Neuron (in vitro differentiated cells): ENCODE measurements at regions not wholly inside any gene's neighbourhood (a gene's known extent, or its start where the extent isn't known, plus 50 kb on each side); places are given as distances from the start of the nearest gene placed in this dataset.
"Not testable (repeated sequence)": the region's sequence is repeated elsewhere in the genome, so short reads cannot be mapped to it uniquely, and the experiment has no call there.

ENCODE experiments used
- H2AFZ ChIP-seq: one replicate; pipeline ENCODE4 v1.6.1; 2013; ENCODE audit warnings: low read depth, mild to moderate bottlenecking, inconsistent platforms, low read length, moderate library complexity
- H3K27me3 ChIP-seq: one replicate; pipeline ENCODE4 v1.6.1; 2013; ENCODE audit warnings: low read length; ENCODE audit not compliant: insufficient read depth
- H3K36me3 ChIP-seq: one replicate; pipeline ENCODE4 v1.6.1; 2013; ENCODE audit warnings: low read length; ENCODE audit not compliant: insufficient read depth
- H3K4me1 ChIP-seq: one replicate; pipeline ENCODE4 v1.6.1; 2013; ENCODE audit warnings: low read length; ENCODE audit not compliant: insufficient read depth
- H3K4me3 ChIP-seq: 2 replicates; pipeline ENCODE4 v1.5.1; 2013; ENCODE audit warnings: mild to moderate bottlenecking, low read length, moderate library complexity
- H3K9me3 ChIP-seq: one replicate; pipeline ENCODE4 v1.6.1; 2013; ENCODE audit warnings: low read length

DNA sequence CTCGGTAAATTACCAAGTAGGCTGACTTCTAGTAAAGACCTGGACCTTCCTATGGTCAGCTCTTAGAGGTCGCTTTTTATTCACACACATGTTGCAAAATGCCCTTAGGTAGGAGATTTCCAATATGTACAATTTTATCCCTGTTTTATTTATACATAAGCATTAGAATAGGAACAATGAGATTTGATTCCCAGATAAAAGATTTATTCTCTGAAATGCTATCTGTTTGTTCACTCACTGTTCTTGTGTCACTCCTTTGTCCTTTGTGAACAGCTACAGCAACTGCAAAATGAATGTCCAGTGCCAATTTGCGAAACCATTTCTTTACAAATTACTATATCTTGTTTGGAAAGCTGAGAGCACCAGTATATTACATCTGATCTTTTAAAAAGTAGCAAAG lies 991.5 kb upstream of the TYRP1 start:
- Histone ChIP-seq H3K4me3 (no peak overlapping the region), H3K36me3 (no peaks in the 10 kb centered on the region), H2AFZ (no peak overlapping the region), H3K4me1 (peaks cover 13% of the 10 kb centered on the region), H3K27me3 (no peaks in the 10 kb centered on the region), H3K9me3 (no peaks in the 10 kb centered on the region)

DNA sequence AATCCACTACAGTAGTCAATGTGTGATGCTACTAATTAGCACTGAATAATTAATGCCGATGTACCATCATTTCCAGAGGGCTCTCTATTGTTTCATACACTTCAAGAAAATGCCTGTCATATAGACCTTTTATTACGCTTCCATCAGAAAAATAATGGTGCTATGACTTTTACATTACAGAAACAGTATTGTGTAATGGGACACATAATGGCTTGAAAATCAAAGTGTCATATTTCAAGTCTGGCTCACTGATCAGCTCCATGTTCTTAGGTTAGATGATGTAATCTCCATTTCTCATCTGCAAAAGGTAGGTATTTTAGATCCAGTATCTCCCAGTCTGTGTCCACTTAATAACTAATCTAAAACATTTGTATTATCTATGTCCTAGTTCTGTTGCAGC lies 990.6 kb upstream of the TYRP1 start:
- no peak overlapping the region for H3K4me3 ChIP-seq
- peaks cover 22% of the 10 kb centered on the region for H3K4me1 ChIP-seq
- no peaks in the 10 kb centered on the region for H3K9me3 ChIP-seq

DNA sequence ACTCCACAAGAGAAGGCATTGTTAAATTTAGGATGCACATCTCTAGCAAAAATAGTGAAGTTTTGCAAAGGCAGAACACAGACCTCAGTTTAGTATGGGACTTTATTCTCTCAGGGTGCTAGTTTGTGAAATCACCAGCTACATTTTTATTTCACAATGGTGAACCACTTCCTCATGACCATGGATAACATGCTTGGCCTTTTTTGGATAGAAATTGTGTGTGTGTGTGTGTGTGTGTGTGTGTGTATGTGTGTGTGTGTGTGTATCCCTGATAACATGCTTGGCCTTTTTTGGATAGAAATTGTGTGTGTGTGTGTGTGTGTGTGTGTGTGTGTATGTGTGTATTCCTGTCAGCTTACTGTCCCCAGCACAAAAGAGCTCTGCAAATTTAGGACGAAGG lies 989.0 kb upstream of the TYRP1 start:
- peaks cover 27% of the 10 kb centered on the region for H3K4me1 ChIP-seq
- not testable (repeated sequence) for H3K4me3 ChIP-seq, H3K36me3 ChIP-seq, H3K27me3 ChIP-seq, H2AFZ ChIP-seq, H3K9me3 ChIP-seq

More for the DNA sequence above, 990.6 kb upstream of the TYRP1 start:
- H2AFZ ChIP-seq: no peak overlapping the region
- H3K27me3 ChIP-seq: no peaks in the 10 kb centered on the region
- no peaks in the 10 kb centered on the region for H3K36me3 ChIP-seq

DNA sequence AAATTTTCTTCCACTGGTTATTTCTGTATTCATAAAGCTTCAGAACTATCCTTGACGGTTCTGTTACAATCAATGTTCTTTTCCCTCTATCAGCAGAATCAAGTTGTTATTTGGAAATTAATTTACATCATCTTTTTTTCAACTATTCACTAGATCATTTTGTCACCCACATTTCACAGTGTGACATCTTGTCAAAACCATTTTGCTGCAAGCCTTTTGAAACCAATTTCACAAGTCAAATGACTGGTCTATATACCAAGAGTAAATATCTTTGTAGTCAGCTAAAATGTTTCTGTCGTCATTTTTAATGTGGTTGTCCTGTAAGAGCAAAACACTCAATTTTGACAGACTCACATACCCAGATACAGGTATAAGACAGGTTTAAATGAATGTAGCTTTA lies 984.3 kb upstream of the TYRP1 start:
- Histone ChIP-seq H2AFZ (no peak overlapping the region), H3K27me3 (no peaks in the 10 kb centered on the region), H3K4me1 (peaks cover 27% of the 10 kb centered on the region), H3K4me3 (no peak overlapping the region), H3K36me3 (no peaks in the 10 kb centered on the region), H3K9me3 (no peaks in the 10 kb centered on the region)

DNA sequence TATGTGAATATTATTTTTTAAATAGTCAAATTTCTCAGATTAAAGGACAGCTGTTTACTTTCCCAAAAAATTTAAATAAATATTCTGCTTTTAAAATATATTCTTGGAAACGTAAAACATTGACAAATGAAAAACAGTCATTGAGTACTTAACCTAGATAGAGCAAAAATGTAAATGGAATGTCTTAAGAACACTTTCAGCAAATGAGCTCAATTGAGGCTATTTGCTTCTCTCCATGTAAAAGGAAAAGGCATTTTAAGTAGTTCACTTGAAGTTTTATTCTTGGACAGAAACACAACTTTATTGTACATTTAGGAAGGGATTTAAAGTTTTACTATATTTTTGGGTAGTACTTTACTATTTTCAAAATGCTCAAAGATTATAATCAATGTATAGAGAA lies 983.6 kb upstream of the TYRP1 start:
- Histone ChIP-seq H3K4me3 (no peak overlapping the region), H3K4me1 (peaks cover 22% of the 10 kb centered on the region), H3K27me3 (no peaks in the 10 kb centered on the region), H2AFZ (no peak overlapping the region), H3K36me3 (no peaks in the 10 kb centered on the region), H3K9me3 (no peaks in the 10 kb centered on the region)

DNA sequence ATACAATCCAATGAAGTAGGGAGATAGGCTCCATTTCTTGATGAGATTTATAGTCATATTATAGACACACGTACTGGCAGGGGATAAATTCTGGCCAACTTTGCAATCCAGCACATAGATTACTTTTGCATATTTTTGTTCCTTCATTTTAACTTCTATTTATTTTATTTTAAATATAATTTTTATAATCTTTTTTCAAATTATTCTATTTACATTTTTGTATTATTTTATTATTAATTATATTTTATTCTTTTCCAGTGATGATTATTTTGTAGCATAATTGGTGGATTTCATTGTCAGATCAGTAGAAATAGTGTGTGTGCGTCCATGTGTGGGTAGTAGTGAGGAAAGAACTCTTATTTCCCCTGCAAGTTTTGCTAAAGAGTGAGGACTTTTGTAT lies 980.1 kb upstream of the TYRP1 start:
- peaks cover under 1% of the 10 kb centered on the region for H3K4me1 ChIP-seq
- H3K27me3 ChIP-seq: no peaks in the 10 kb centered on the region
- H3K9me3 ChIP-seq: no peaks in the 10 kb centered on the region
- no peaks in the 10 kb centered on the region for H3K36me3 ChIP-seq
- H2AFZ ChIP-seq: no peak overlapping the region
- no peak overlapping the region for H3K4me3 ChIP-seq

DNA sequence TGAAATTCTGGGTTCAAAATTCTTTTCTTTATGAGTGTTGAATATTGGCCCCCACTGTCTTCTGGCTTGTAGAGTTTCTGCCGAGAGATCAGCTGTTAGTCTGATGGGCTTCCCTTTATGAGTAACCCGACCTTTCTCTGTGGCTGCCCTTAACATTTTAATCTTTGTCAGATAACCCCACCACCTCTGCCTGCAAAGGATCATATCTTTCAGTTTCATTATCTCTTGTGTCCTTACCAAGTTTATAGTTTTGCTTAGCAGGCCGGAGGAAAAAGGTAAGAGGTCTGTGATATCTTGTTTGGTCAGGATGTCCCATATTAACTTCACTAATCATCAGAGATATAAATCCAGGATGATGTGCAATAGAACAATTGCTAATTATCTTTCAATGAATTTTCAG lies 970.2 kb upstream of the TYRP1 start:
- no peak overlapping the region for H2AFZ ChIP-seq

DNA sequence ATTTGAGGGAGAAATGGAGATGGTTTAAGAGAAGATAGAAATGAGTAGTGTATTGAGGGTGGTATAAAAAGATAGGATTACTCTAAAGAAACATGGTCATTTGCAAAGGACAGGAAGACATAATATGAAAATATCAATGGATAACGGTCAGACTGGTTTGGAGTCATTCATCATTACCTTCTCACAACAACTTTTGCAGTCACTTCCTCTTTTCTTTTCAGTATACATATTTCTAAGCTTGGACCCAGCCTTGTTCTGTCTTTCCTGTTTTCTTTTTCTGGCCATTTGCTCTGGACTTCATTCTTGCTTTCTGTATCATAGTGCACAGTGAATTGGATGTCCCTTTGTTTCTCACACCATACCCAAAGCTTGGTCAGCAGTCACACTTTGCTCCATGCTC lies 966.5 kb upstream of the TYRP1 start:
- Histone ChIP-seq H3K27me3 (no peaks in the 10 kb centered on the region), H3K4me1 (no peaks in the 10 kb centered on the region), H3K4me3 (no peak overlapping the region), H3K36me3 (no peaks in the 10 kb centered on the region), H2AFZ (no peak overlapping the region), H3K9me3 (no peaks in the 10 kb centered on the region)

More for the DNA sequence above, 970.2 kb upstream of the TYRP1 start:
- no peaks in the 10 kb centered on the region for H3K36me3 ChIP-seq
- no peaks in the 10 kb centered on the region for H3K27me3 ChIP-seq
- H3K4me1 ChIP-seq: no peaks in the 10 kb centered on the region
- no peak overlapping the region for H3K4me3 ChIP-seq
- H3K9me3 ChIP-seq: no peaks in the 10 kb centered on the region

DNA sequence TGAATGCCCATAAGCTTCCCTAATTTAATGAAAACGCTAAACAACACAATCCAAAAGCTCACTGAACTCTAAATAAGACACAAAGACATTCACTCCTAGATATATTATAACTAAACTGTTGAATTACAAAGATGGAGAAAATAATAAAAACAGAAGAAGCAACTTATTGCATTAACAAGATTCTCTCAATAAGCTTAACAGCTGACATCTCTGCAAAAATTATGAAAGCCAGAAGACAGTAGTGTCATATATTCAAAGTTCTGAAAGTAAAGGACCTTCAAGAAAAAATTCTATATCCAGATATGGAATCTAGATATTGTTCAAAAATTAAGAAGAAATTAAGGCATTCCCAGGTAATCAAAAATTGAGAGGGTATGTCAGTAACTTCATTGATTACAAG lies 957.8 kb upstream of the TYRP1 start:
- H3K4me1 ChIP-seq: no peaks in the 10 kb centered on the region
- H3K4me3 ChIP-seq: no peak overlapping the region
- no peaks in the 10 kb centered on the region for H3K36me3 ChIP-seq
- H2AFZ ChIP-seq: no peak overlapping the region
- no peaks in the 10 kb centered on the region for H3K27me3 ChIP-seq
- no peaks in the 10 kb centered on the region for H3K9me3 ChIP-seq

DNA sequence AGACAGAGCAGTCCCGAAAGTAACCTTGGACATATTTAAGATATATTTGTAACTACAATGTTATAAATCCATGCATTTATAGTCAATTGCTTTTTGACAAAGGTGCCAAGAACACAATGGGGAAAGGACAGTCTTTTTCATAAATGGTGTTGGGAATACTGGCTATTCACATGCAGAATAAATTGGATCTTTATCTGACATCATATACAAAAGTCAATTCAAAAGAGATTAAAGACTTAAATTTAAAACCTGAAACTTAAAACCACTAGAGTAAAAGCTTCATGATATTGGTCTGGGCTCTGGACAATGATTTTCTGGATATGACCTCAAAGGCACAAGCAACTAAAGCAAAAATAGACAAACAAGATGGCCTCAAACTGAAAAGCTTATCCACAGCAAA lies 950.7 kb upstream of the TYRP1 start:
- H3K27me3 ChIP-seq: no peaks in the 10 kb centered on the region
- H2AFZ ChIP-seq: no peak overlapping the region
- no peak overlapping the region for H3K4me3 ChIP-seq
- no peaks in the 10 kb centered on the region for H3K9me3 ChIP-seq
- H3K4me1 ChIP-seq: no peaks in the 10 kb centered on the region
- no peaks in the 10 kb centered on the region for H3K36me3 ChIP-seq

DNA sequence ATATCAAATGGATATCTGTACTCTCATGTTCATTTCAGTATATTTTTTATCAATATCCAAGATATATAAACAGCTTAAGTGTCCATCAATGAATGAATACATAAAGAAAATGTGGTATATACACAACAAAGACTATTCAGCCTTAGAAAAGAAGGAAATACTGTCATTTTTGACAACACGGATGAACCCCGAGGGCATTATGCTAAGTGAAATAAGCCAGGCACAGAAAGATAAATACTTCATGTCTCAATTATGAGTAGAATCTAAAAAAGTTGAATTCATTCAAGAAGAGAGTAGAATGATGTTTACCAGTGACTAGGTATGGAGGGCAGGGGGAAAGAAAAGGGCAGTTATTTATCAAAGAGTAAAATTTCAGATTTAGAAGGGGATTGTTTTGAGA lies 949.8 kb upstream of the TYRP1 start:
- H3K4me3 ChIP-seq: no peak overlapping the region
- H3K9me3 ChIP-seq: no peaks in the 10 kb centered on the region
- no peaks in the 10 kb centered on the region for H3K4me1 ChIP-seq
- H2AFZ ChIP-seq: no peak overlapping the region
- no peaks in the 10 kb centered on the region for H3K36me3 ChIP-seq
- H3K27me3 ChIP-seq: no peaks in the 10 kb centered on the region

DNA sequence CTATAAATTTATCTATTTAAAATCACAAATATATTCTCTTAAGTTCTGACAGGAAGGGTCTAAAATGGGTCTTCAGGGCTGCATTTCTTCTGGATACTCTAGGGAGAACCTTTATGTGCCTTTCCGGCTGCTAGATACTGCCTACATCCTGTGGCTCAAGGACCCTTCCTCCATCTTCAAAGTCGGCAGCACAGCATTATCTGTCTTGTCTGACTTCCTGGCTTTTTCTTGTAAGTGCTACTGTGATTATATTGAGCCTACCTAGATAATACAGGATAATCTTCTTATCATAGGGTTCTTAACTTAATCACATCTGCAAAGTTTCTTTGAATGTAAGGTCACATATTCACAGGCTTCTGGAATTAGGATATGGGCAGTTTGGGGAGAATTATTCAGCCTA lies 943.8 kb upstream of the TYRP1 start:
- Histone ChIP-seq H3K27me3 (no peaks in the 10 kb centered on the region), H3K36me3 (no peaks in the 10 kb centered on the region), H3K4me3 (no peak overlapping the region), H2AFZ (no peak overlapping the region), H3K9me3 (no peaks in the 10 kb centered on the region), H3K4me1 (no peaks in the 10 kb centered on the region)

DNA sequence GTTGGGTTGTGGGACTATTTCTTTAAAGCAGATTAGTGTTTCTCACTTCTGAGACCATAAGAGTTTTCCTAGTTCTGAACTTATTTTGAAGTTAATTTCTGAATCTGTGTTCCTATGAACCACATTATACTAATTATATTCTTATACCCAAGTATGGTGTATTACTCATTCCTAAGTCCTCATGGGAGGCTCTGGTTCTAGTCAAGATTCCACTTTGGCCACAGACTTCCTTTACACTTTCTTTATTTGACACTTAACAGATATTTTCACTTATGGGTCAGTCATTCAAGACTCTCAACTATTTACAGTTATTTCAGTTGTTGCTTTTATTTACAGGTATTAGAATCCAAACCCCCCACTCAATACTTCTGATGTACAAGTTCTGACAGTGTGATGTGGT lies 937.2 kb upstream of the TYRP1 start:
- Histone ChIP-seq H2AFZ (no peak overlapping the region), H3K4me3 (no peak overlapping the region), H3K27me3 (no peaks in the 10 kb centered on the region), H3K4me1 (no peaks in the 10 kb centered on the region), H3K9me3 (no peaks in the 10 kb centered on the region), H3K36me3 (no peaks in the 10 kb centered on the region)

DNA sequence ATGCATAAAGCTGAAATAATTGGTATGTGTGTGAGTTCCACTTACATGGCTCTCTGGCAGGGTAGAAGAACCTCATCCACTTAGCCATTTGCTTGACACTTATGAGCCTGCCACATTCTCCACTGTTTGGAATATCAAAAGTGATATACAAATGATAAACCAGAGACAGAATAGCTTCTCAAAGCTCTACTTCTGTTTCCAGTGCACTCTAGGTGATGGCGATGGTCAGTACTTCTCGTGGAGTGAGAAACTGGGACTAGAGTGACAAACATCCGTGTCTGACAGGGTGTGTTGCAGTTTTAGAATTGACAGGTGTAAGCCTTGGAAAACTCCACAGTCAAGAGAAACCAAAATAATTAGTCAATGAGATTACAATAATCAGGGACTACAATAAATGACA lies 935.8 kb upstream of the TYRP1 start:
- H3K4me3 ChIP-seq: no peak overlapping the region
- H3K36me3 ChIP-seq: no peaks in the 10 kb centered on the region
- no peaks in the 10 kb centered on the region for H3K4me1 ChIP-seq
- no peaks in the 10 kb centered on the region for H3K27me3 ChIP-seq
- H3K9me3 ChIP-seq: no peaks in the 10 kb centered on the region
- no peak overlapping the region for H2AFZ ChIP-seq
